NCI-H524 (cell line): ENCODE measurements at regions not wholly inside any gene's neighbourhood (a gene's known extent, or its start where the extent isn't known, plus 50 kb on each side); places are given as distances from the start of the nearest gene placed in this dataset.
"Not testable (repeated sequence)": the region's sequence is repeated elsewhere in the genome, so short reads cannot be mapped to it uniquely, and the experiment has no call there.

Experiments used
- DNase-seq, 2 experiments: peaks; one replicate each; lab custom pipeline; 2025; lab: John Stamatoyannopoulos, UW

- no peak for DNase-seq
Observed at GRCh38 chr7:70846208-70846607, 285.7 kb upstream of the GALNT17 start.

- DNase-seq, result no peak
Observed at GRCh38 chr7:70849580-70850235, 282.2 kb upstream of the GALNT17 start.

- peak in 1 of 2 experiments; percentile 36 for DNase-seq
Observed at GRCh38 chr7:70855373-70855772, 276.6 kb upstream of the GALNT17 start.

- peak; percentile 41 to 77 for DNase-seq
Observed at GRCh38 chr7:70856901-70857630, 274.9 kb upstream of the GALNT17 start.

- DNase-seq, result no peak
Observed at GRCh38 chr7:70857793-70858545, 274.0 kb upstream of the GALNT17 start.

- no peak for DNase-seq
Observed at GRCh38 chr7:70867513-70867912, 264.4 kb upstream of the GALNT17 start.

- no peak for DNase-seq
Observed at GRCh38 chr7:70870349-70870748, 261.6 kb upstream of the GALNT17 start.

GRCh38 chr7:70872188-70872587 is 259.8 kb upstream of the GALNT17 start:
- DNase-seq, result no peak

GRCh38 chr7:70881167-70881847 is 250.6 kb upstream of the GALNT17 start:
- no peak for DNase-seq

- no peak for DNase-seq
Observed at GRCh38 chr7:70883750-70884439, 248.0 kb upstream of the GALNT17 start.

- no peak for DNase-seq
Observed at GRCh38 chr7:70884440-70884764, 247.5 kb upstream of the GALNT17 start.

- DNase-seq, result no peak
Observed at GRCh38 chr7:70884809-70885208, 247.1 kb upstream of the GALNT17 start.

GRCh38 chr7:70886547-70886946 is 245.4 kb upstream of the GALNT17 start:
- DNase-seq, result no peak

- DNase-seq, result no peak
Observed at GRCh38 chr7:70887186-70887585, 244.8 kb upstream of the GALNT17 start.

- no peak for DNase-seq
Observed at GRCh38 chr7:70890147-70890969, 241.6 kb upstream of the GALNT17 start.

GRCh38 chr7:70893422-70893821 is 238.5 kb upstream of the GALNT17 start:
- DNase-seq, result no peak

- DNase-seq, result no peak
Observed at GRCh38 chr7:70893971-70894715, 237.8 kb upstream of the GALNT17 start.

GRCh38 chr7:70894799-70895198 is 237.1 kb upstream of the GALNT17 start:
- no peak for DNase-seq

GRCh38 chr7:70895337-70896200 is 236.4 kb upstream of the GALNT17 start:
- not testable (repeated sequence) for DNase-seq
